A549 (cell line): ENCODE measurements at regions not wholly inside any gene's neighbourhood (a gene's known extent, or its start where the extent isn't known, plus 50 kb on each side); places are given as distances from the start of the nearest gene placed in this dataset.

Experiments
- ATAC-seq, 2 experiments: fragments of 200-7000 bp in 1 of 2; fragments of >200 bp in 1 of 2; cut with Nextera tagmentation in 1 of 2; cut with Tn5 transposase in 1 of 2; 3 replicates each; pipeline versions ENCODE4 v1.8.0 to v1.9.1; 2018 to 2020; ENCODE audit warnings: mild to moderate bottlenecking in 1 of 2, moderate library complexity in 1 of 2
- CTCF ChIA-PET: fragments of 300-600 bp; sonication (Branson Sonifier 250); formaldehyde crosslinking; extraction: SDS; loops from one replicate; lab custom pipeline; 2021; ENCODE audit warnings: antibody characterized with exemption, inconsistent platforms; lab: Yijun Ruan, JAX
- POLR2A ChIA-PET: fragments of 350-600 bp; formaldehyde crosslinking; extraction: SDS; loops from one replicate; lab custom pipeline; 2021; ENCODE audit warnings: antibody characterized with exemption, inconsistent platforms; lab: Yijun Ruan, JAX
- DNase-seq, 2 experiments: peaks; one replicate each; pipeline versions ENCODE4 v3.0.0 to v3.0.0-alpha.2; 2011 to 2016; ENCODE audit warnings: low read depth in 1 of 2, low spot score in 1 of 2
- FAIRE-seq: peaks from 2 replicates; lab custom pipeline; 2011; peaks lifted over from hg19 to GRCh38; lab: Jason Lieb, UNC
- H3K27ac ChIP-seq, 2 experiments: fragments of >200 bp; sonication (Bioruptor Twin); formaldehyde crosslinking; 3 replicates each; pipeline ENCODE4 v1.5.1; 2016 to 2017
- H3K4me1 ChIP-seq: fragments of >200 bp; sonication (Bioruptor Twin); formaldehyde crosslinking; 3 replicates; pipeline ENCODE4 v1.6.1; 2016
- H3K4me2 ChIP-seq: fragments of >200 bp; sonication (Bioruptor Twin); formaldehyde crosslinking; 3 replicates; pipeline ENCODE4 v1.6.1; 2016
- H3K4me3 ChIP-seq: fragments of >200 bp; sonication (Bioruptor Twin); formaldehyde crosslinking; 3 replicates; pipeline ENCODE4 v1.5.1; 2016
- H3K9me3 ChIP-seq: fragments of >200 bp; sonication (Bioruptor Twin); formaldehyde crosslinking; 3 replicates; pipeline ENCODE4 v1.6.1; 2016
- CBX8 ChIP-seq: fragments of 200-600 bp; sonication (generic); IDR thresholded peaks from 2 replicates; pipeline ENCODE4 v1.6.1; 2016
- CEBPB ChIP-seq, 2 experiments: fragments of >200 bp in 1 of 2; sonication (Bioruptor Twin) in 1 of 2; formaldehyde crosslinking in 1 of 2; IDR thresholded peaks; 2 replicates each; pipeline ENCODE4 v1.6.1; 2012 to 2016
- CHD4 ChIP-seq: fragments of 200-600 bp; sonication (generic); IDR thresholded peaks from 2 replicates; pipeline ENCODE4 v1.6.1; 2016; ENCODE audit warnings: antibody characterized with exemption, mild to moderate bottlenecking, borderline replicate concordance
- EHF ChIP-seq: fragments of 250-450 bp; sonication (Bioruptor Pico); IDR thresholded peaks from 2 replicates; pipeline ENCODE4 v1.5.0; 2020; ENCODE audit warnings: mild to moderate bottlenecking
- EHMT2 ChIP-seq: fragments of 200-600 bp; sonication (generic); IDR thresholded peaks from 2 replicates; pipeline ENCODE4 v1.6.1; 2016; ENCODE audit warnings: antibody characterized with exemption, low read depth, mild to moderate bottlenecking, moderate library complexity
- ESRRA ChIP-seq: fragments of 150-350 bp; IDR thresholded peaks from 2 replicates; pipeline ENCODE4 v1.6.1; 2014; ENCODE audit warnings: mild to moderate bottlenecking, low read length, borderline replicate concordance
- FOSB ChIP-seq: fragments of 250-450 bp; sonication (Bioruptor Pico); IDR thresholded peaks from 2 replicates; pipeline ENCODE4 v1.5.0; 2020; ENCODE audit warnings: mild to moderate bottlenecking, moderate library complexity
- HES2 ChIP-seq: fragments of >200 bp; sonication (Bioruptor Twin); formaldehyde crosslinking; IDR thresholded peaks from 2 replicates; pipeline ENCODE4 v1.6.1; 2016
- HEYL ChIP-seq: fragments of 250-450 bp; sonication (Bioruptor Pico); IDR thresholded peaks from 2 replicates; pipeline ENCODE4 v1.8.0; 2021; ENCODE audit warnings: mild to moderate bottlenecking, moderate library complexity
- HOXB13 ChIP-seq: fragments of 250-450 bp; sonication (Bioruptor Pico); IDR thresholded peaks from 2 replicates; pipeline ENCODE4 v1.5.0; 2020; ENCODE audit warnings: low read depth, mild to moderate bottlenecking, moderate library complexity
- HOXB5 ChIP-seq: fragments of 250-450 bp; sonication (Bioruptor Pico); IDR thresholded peaks from 2 replicates; pipeline ENCODE4 v1.5.0; 2020; ENCODE audit warnings: mild to moderate bottlenecking, moderate library complexity
- KDM1A ChIP-seq: fragments of 200-600 bp; sonication (generic); IDR thresholded peaks from 2 replicates; pipeline ENCODE4 v1.6.1; 2016; ENCODE audit warnings: low read depth, mild to moderate bottlenecking
- MAFK ChIP-seq: fragments of 450-650 bp; IDR thresholded peaks from 2 replicates; pipeline ENCODE4 v1.6.1; 2014; ENCODE audit not compliant: partially characterized antibody
- MAX ChIP-seq: IDR thresholded peaks from 2 replicates; pipeline ENCODE4 v1.6.1; 2012
- MAZ ChIP-seq: fragments of 150-350 bp; IDR thresholded peaks from 2 replicates; pipeline ENCODE4 v1.6.1; 2014; ENCODE audit warnings: antibody characterized with exemption, low read depth, low read length, borderline replicate concordance
- NFE2L2 ChIP-seq: fragments of 150-350 bp; conservative IDR thresholded peaks from 2 replicates; pipeline ENCODE4 v1.6.1; 2014; ENCODE audit warnings: low read length
- NPAS2 ChIP-seq: fragments of 250-450 bp; sonication (Bioruptor Pico); IDR thresholded peaks from 2 replicates; pipeline ENCODE4 v1.8.0; 2022; ENCODE audit warnings: mild to moderate bottlenecking, moderate library complexity, borderline replicate concordance
- RAD21 ChIP-seq, 2 experiments: fragments of >200 bp in 1 of 2; sonication (Bioruptor Twin) in 1 of 2; formaldehyde crosslinking in 1 of 2; IDR thresholded peaks in 1 of 2; conservative IDR thresholded peaks in 1 of 2; 2 replicates in 1 of 2; 3 replicates in 1 of 2; pipeline ENCODE4 v1.6.1; 2012 to 2018; ENCODE audit warnings: inconsistent platforms in 1 of 2
- RCOR1 ChIP-seq: fragments of 150-350 bp; IDR thresholded peaks from 2 replicates; pipeline ENCODE4 v1.6.1; 2014; ENCODE audit warnings: antibody characterized with exemption, low read length, low read depth
- REST ChIP-seq: fragments of 200-600 bp; sonication (generic); IDR thresholded peaks from 2 replicates; pipeline ENCODE4 v1.6.1; 2016; ENCODE audit warnings: antibody characterized with exemption, mild to moderate bottlenecking, moderate library complexity
- SREBF2 ChIP-seq: fragments of 450-650 bp; IDR thresholded peaks from 2 replicates; pipeline ENCODE4 v1.6.1; 2014; ENCODE audit warnings: mild to moderate bottlenecking, moderate library complexity
- TFCP2L1 ChIP-seq: fragments of 250-450 bp; sonication (Bioruptor Pico); IDR thresholded peaks from 2 replicates; pipeline ENCODE4 v1.5.0; 2021; ENCODE audit warnings: mild to moderate bottlenecking
- USF2 ChIP-seq: fragments of 450-650 bp; IDR thresholded peaks from 2 replicates; pipeline ENCODE4 v1.6.1; 2014; ENCODE audit warnings: antibody characterized with exemption
- ZFP36 ChIP-seq: fragments of 450-650 bp; IDR thresholded peaks from 2 replicates; pipeline ENCODE4 v1.6.1; 2014; ENCODE audit warnings: borderline replicate concordance; ENCODE audit not compliant: partially characterized antibody
- ZNF302 ChIP-seq: fragments of 250-450 bp; sonication (Bioruptor Pico); IDR thresholded peaks from 2 replicates; pipeline ENCODE4 v1.9.0; 2021; ENCODE audit warnings: inconsistent platforms, mild to moderate bottlenecking, moderate library complexity
- WGBS: methylation state at CpG from one replicate; pipeline ENCODE4 v1.1.6; 2017; ENCODE audit errors: missing lambda C conversion rate; 5-methylcytosine and 5-hydroxymethylcytosine counted together

GRCh38 chr5:174454890-174455289 is 269.5 kb upstream of the MSX2 start:
- no peak for TF ChIP-seq HOXB5 (CRISPR knock-in tag)
- no peak for TF ChIP-seq USF2
- no peak for TF ChIP-seq SREBF2
- no peak for TF ChIP-seq HEYL (CRISPR knock-in tag)
- TF ChIP-seq ZNF302 (CRISPR knock-in tag) = no peak
- TF ChIP-seq HES2 = no peak
- TF ChIP-seq MAFK = no peak
- no peak for TF ChIP-seq RCOR1
- TF ChIP-seq MAZ = no peak
- no peak for TF ChIP-seq TFCP2L1 (CRISPR knock-in tag)
- TF ChIP-seq EHF (CRISPR knock-in tag) = no peak
- no peak for TF ChIP-seq MAX
- Histone ChIP-seq H3K27ac (no peak overlapping the region), H3K4me1 (no peaks in the 10 kb centered on the region), H3K4me3 (no peak overlapping the region), H3K4me2 (no peak overlapping the region), H3K9me3 (peaks cover 7% of the 10 kb centered on the region; the same call in 1 of the 3 replicates)
- WGBS = 20% methylated on average over 3 of the region's 3 CpGs
- ATAC-seq (0 out of 6 replicates have a peak, but pooled peaks of 1 of the 2 experiments have one; percentile 39), DNase-seq (no peak), FAIRE-seq (no peak)
- POLR2A ChIA-PET = no interaction called here
- CTCF ChIA-PET = interaction anchor here (0.7 to 1.2 kb wide), 2 partner anchors 19 to 52 kb away, joined by 3 read pairs; no protein-coding TSS in a partner anchor

- POLR2A ChIA-PET = no interaction called here
- CTCF ChIA-PET = interaction anchor here (1.2 kb wide), 2 partner anchors 11 to 19 kb away, joined by 3 read pairs; no protein-coding TSS in a partner anchor
- TF ChIP-seq KDM1A = no peak
- TF ChIP-seq CHD4 = no peak
- TF ChIP-seq ESRRA = no peak
- DNase-seq (no peak), ATAC-seq (no peak), FAIRE-seq (no peak)
- Histone ChIP-seq H3K27ac (no peak overlapping the region), H3K4me1 (no peaks in the 10 kb centered on the region), H3K9me3 (peaks cover 3% of the 10 kb centered on the region; the same call in 1 of the 3 replicates), H3K4me2 (no peak overlapping the region), H3K4me3 (no peak overlapping the region)
- WGBS = 28% methylated on average over 4 of the region's 4 CpGs
Measured at GRCh38 chr5:174455301-174455700, 269.1 kb upstream of the MSX2 start.

GRCh38 chr5:174457141-174457678 is 267.2 kb upstream of the MSX2 start:
- no peak for FAIRE-seq
- ChIA-PET POLR2A (no interaction called here), CTCF (interaction anchor here (1.3 kb wide), 2 partner anchors 9 to 38 kb away, joined by 4 read pairs; no protein-coding TSS in a partner anchor)
- Histone ChIP-seq H3K27ac (no peak overlapping the region), H3K4me2 (no peak overlapping the region), H3K4me1 (no peaks in the 10 kb centered on the region), H3K4me3 (no peak overlapping the region), H3K9me3 (no peaks in the 10 kb centered on the region)
- DNase-seq = no peak
- WGBS = 18% methylated on average over 5 of the region's 5 CpGs
- no peak for ATAC-seq
- TF ChIP-seq ZFP36 (peak; percentile 40), NPAS2 (CRISPR knock-in tag) (no peak)

GRCh38 chr5:174459071-174459702 is 265.2 kb upstream of the MSX2 start:
- H3K9me3 ChIP-seq = no peaks in the 10 kb centered on the region
- DNase-seq = no peak
- ChIA-PET CTCF (interaction anchor here (1.5 kb wide), 1 partner anchor 40 kb away, joined by 8 read pairs; no protein-coding TSS in a partner anchor), POLR2A (no interaction called here)
- ATAC-seq = no peak
- H3K4me2 ChIP-seq = no peak overlapping the region
- H3K27ac ChIP-seq = no peak overlapping the region
- no peak overlapping the region for H3K4me3 ChIP-seq
- FAIRE-seq = no peak
- H3K4me1 ChIP-seq = no peaks in the 10 kb centered on the region
- WGBS = 43% methylated on average over 12 of the region's 12 CpGs
- TF ChIP-seq NFE2L2 = no peak
- no peak for TF ChIP-seq HOXB13 (CRISPR knock-in tag)
- no peak for TF ChIP-seq REST
- no peak for TF ChIP-seq MAZ
- TF ChIP-seq ZFP36 = no peak
- no peak for TF ChIP-seq HEYL (CRISPR knock-in tag)
- no peak for TF ChIP-seq RAD21 (conservative IDR thresholded peaks at IDR 0.05 in 1 of 2, IDR thresholded peaks at IDR 0.05 in 1 of 2)
- TF ChIP-seq CBX8 = no peak
- TF ChIP-seq CEBPB (IDR thresholded peaks at IDR 0.05) = no peak
- TF ChIP-seq EHMT2 = no peak
- TF ChIP-seq FOSB = no peak
